ENCODE measurements at regions not wholly inside any gene's neighbourhood (a gene's known extent, or its start where the extent isn't known, plus 50 kb on each side); places are given as distances from the start of the nearest gene placed in this dataset.
"Not testable (repeated sequence)": the region's sequence is repeated elsewhere in the genome, so short reads cannot be mapped to it uniquely, and the experiment has no call there.

- Histone ChIP-seq H3K4me2 (ENCODE audit: low read depth, low read length, poor library complexity, severe bottlenecking) (no peak overlapping the region), H3K27me3 (ENCODE audit: low read length) (no peaks in the 10 kb centered on the region), H3K79me2 (ENCODE audit: insufficient read depth, low read length) (no peaks in the 10 kb centered on the region), H3K4me3 (ENCODE audit: insufficient read depth, low read length, poor library complexity, severe bottlenecking) (no peak overlapping the region), H3K9ac (ENCODE audit: low read length) (no peak overlapping the region), H4K20me1 (ENCODE audit: low read depth, low read length) (no peaks in the 10 kb centered on the region), H3K27ac (ENCODE audit: low read depth, low read length) (no peak overlapping the region), H3F3A (ENCODE audit: insufficient read depth) (no peaks in the 10 kb centered on the region), H3K9me2 (replicated peaks; ENCODE audit: insufficient read depth, low read length) (no peaks in the 10 kb centered on the region), H3K9me3 (ENCODE audit: insufficient read depth, low read length) (no peaks in the 10 kb centered on the region), H3K36me3 (ENCODE audit: low read length) (no peaks in the 10 kb centered on the region), H2AFZ (ENCODE audit: low read depth, low read length, severe bottlenecking) (no peak overlapping the region)
- TF ChIP-seq EZH2phosphoT487 (conservative IDR thresholded peaks at IDR 0.05; ENCODE audit: low read length) (no peak), CTCF (IDR thresholded peaks at IDR 0.05; ENCODE audit: insufficient read depth, low read length, poor library complexity, severe bottlenecking) (no peak)
These were observed 251.5 kb upstream of the ISX start for GRCh38 chr22:34814260-34815025.

GRCh38 chr22:34829485-34829884 is 236.5 kb upstream of the ISX start:
- H3K79me2 ChIP-seq (ENCODE audit: insufficient read depth, low read length), result no peaks in the 10 kb centered on the region
- no peak overlapping the region for H2AFZ ChIP-seq (ENCODE audit: low read depth, low read length, severe bottlenecking)
- H3K36me3 ChIP-seq (ENCODE audit: low read length), result no peaks in the 10 kb centered on the region
- H3F3A ChIP-seq (ENCODE audit: insufficient read depth), result no peaks in the 10 kb centered on the region
- no peak overlapping the region for H3K27ac ChIP-seq (ENCODE audit: low read depth, low read length)
- H3K9me2 ChIP-seq (replicated peaks; ENCODE audit: insufficient read depth, low read length), result no peaks in the 10 kb centered on the region
- H3K9me3 ChIP-seq (ENCODE audit: insufficient read depth, low read length), result no peaks in the 10 kb centered on the region
- no peaks in the 10 kb centered on the region for H3K27me3 ChIP-seq (ENCODE audit: low read length)
- TF ChIP-seq EZH2phosphoT487 (conservative IDR thresholded peaks at IDR 0.05; ENCODE audit: low read length) (no peak), CTCF (IDR thresholded peaks at IDR 0.05; ENCODE audit: insufficient read depth, low read length, poor library complexity, severe bottlenecking) (no peak)
- H3K4me2 ChIP-seq (ENCODE audit: low read depth, low read length, poor library complexity, severe bottlenecking), result no peak overlapping the region
- H3K9ac ChIP-seq (ENCODE audit: low read length), result no peak overlapping the region
- H3K4me3 ChIP-seq (ENCODE audit: insufficient read depth, low read length, poor library complexity, severe bottlenecking), result no peak overlapping the region
- H4K20me1 ChIP-seq (ENCODE audit: low read depth, low read length), result no peaks in the 10 kb centered on the region

GRCh38 chr22:34834059-34834458 is 231.9 kb upstream of the ISX start:
- TF ChIP-seq CTCF (IDR thresholded peaks at IDR 0.05; ENCODE audit: insufficient read depth, low read length, poor library complexity, severe bottlenecking), result no peak
- Histone ChIP-seq H3K9ac (ENCODE audit: low read length) (no peak overlapping the region), H4K20me1 (ENCODE audit: low read depth, low read length) (no peaks in the 10 kb centered on the region), H3K9me2 (replicated peaks; ENCODE audit: insufficient read depth, low read length) (no peaks in the 10 kb centered on the region), H3K27ac (ENCODE audit: low read depth, low read length) (no peak overlapping the region), H3K36me3 (ENCODE audit: low read length) (no peaks in the 10 kb centered on the region), H2AFZ (ENCODE audit: low read depth, low read length, severe bottlenecking) (no peak overlapping the region), H3K9me3 (ENCODE audit: insufficient read depth, low read length) (no peaks in the 10 kb centered on the region), H3F3A (ENCODE audit: insufficient read depth) (no peaks in the 10 kb centered on the region), H3K4me3 (ENCODE audit: insufficient read depth, low read length, poor library complexity, severe bottlenecking) (no peak overlapping the region), H3K4me2 (ENCODE audit: low read depth, low read length, poor library complexity, severe bottlenecking) (no peak overlapping the region), H3K27me3 (ENCODE audit: low read length) (no peaks in the 10 kb centered on the region), H3K79me2 (ENCODE audit: insufficient read depth, low read length) (no peaks in the 10 kb centered on the region)

- not testable (repeated sequence) for H3K4me2 ChIP-seq (ENCODE audit: low read depth, low read length, poor library complexity, severe bottlenecking); H3K79me2 ChIP-seq (ENCODE audit: insufficient read depth, low read length); H4K20me1 ChIP-seq (ENCODE audit: low read depth, low read length); H3K9ac ChIP-seq (ENCODE audit: low read length); H3K27ac ChIP-seq (ENCODE audit: low read depth, low read length); H3K27me3 ChIP-seq (ENCODE audit: low read length); H3K4me3 ChIP-seq (ENCODE audit: insufficient read depth, low read length, poor library complexity, severe bottlenecking); H3K36me3 ChIP-seq (ENCODE audit: low read length); H2AFZ ChIP-seq (ENCODE audit: low read depth, low read length, severe bottlenecking); H3K9me3 ChIP-seq (ENCODE audit: insufficient read depth, low read length); H3K9me2 ChIP-seq (replicated peaks; ENCODE audit: insufficient read depth, low read length); H3F3A ChIP-seq (ENCODE audit: insufficient read depth)
These were observed 231.4 kb upstream of the ISX start for GRCh38 chr22:34834541-34834940.

Data from SU-DHL-6 (cell line).